HG02610 (cell line): ENCODE measurements at regions not wholly inside any gene's neighbourhood (a gene's known extent, or its start where the extent isn't known, plus 50 kb on each side); places are given as distances from the start of the nearest gene placed in this dataset.

Experiments
- ATAC-seq: cut with Tn5 transposase; IDR thresholded peaks from one replicate; pipeline ENCODE4 v1.9.1; 2021; ENCODE audit warnings: mild to moderate bottlenecking, moderate library complexity; ENCODE audit not compliant: unreplicated experiment

DNA sequence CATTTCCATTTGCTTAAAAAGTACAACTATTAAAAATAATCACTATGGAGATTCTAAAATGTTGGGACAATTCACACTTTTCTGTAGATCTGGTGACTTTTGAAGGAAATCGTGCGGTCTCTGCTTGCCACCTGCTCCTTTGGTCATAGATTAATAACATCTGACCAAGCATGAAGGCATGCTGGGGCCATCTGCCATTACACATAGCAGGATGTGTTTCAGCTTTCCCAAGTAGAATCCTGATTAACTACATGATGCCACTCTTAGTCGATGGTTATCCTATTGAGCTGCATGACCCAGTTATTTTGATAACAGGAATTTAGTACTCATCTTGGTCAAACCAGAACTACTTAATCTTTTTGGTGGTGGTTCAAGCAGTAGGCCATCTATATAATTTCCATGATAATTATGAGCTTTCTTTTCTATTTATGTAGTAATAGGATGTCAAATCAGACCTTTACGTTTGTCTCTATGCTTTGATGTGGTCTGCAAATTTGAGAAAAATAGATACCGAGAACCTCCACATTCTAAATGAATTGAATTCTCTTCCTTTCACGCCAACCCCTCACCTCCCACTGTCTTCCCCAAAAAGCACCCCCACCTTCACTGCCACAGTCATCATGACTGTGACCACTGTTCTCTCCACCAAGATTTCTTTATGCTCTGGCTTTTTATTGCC is 158.1 kb downstream of the DIPK2A start:
- ATAC-seq = no peak

DNA sequence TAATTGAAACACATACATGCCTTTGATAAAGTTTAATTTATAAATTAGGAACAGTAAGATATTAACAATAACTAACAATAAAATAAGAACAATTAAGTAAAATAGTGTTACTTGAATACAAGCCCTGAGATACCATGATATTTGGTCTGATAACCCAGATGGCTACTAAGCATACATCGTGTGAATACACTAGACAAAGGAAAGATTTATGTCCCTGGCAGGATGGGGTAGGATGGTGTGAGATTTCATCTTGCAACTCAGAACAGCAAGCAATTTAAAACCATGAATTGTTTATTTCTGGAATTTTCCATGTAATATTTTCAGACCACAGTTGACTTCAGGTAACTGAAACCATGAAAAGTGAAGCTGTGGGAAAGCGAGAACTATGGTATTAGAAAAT is 169.5 kb downstream of the DIPK2A start:
- no peak for ATAC-seq

DNA sequence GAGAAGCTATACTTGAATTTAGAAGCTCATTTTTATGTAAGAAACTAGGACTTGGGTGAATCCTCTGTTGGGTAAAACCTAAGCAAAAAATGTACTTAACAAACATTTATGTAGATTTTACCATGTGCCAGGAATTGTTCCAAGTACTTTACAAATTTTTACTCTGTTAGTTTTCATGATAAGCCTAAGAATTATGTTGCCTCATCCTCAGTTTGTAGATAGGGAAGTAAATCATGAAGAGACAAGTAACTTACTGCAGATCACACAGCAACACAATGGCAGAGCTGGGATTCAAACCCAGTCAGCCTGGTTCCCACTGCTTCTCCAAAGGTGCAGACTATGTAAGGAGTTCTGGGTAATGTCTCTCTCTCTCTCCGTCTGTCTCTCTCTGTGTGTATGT is 169.9 kb downstream of the DIPK2A start:
- ATAC-seq = no peak

DNA sequence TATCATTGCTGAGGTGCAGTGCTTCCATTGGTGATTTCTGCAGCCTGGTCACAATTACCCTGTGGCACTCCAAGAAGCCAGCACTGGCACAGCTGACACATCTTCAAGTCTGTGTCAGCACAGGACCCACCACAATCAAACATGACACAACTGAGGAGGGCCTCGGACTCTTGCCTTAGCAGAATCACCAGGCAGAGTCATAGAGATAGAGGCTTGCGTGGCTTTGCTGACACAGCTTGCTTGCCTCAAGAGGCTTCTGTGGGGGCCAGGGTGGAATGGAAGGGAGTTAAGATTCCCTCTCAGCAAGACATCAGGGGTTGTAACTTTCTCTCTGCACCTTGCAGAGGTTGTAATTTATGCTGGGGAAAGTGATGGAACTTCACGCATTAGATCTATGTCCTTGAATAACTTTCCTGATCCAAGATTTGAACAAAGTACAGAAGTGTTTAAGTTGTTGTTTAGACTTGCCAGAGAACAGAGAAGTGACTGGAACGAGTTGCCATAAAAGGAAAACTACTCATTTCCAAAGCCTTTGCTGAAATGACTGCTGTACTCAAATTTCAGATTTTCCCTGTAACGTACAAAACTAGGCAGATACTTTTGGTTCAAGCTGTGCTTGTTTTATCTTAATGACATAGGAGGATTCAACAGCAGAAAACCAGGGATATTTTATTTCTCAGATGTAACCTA is 170.7 kb downstream of the DIPK2A start:
- ATAC-seq = peak; percentile 46

DNA sequence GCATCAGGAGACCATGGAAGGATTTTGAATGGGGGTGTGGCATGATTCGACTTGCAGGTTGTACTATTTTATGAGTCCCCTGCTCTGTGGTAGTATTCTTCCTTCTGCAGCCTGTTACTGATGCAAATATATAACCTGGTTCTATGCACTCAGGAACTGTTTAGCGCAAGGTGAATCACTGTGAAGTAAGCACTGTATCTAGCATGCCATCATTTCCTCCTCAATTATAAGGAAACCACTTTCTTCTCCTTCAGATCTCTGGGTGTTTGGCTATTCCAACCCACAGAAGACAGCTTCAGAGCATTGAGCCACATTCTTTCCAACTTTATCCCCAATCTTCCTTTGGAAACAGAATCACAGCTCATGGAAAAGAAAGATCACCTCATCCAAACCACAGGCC is 176.7 kb downstream of the DIPK2A start:
- ATAC-seq = no peak

DNA sequence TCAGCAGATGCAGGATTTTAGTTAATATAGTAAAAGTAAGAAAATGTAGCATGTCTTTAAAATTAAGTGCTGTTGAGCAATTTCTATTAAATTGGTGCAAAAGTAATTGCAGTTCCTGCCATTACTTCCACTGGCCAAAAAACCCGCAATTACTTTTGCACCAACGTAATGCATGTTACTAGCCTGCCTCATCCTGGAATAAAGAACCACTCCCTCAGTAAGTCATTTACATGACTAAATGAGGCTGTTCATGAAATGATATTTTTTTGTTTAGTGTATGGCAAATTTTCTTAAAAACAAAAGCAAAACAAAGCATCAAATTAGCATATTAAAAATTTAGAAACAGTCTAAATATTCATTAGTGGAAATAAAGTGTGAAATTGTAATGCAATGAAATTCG is 180.4 kb downstream of the DIPK2A start:
- ATAC-seq = no peak

DNA sequence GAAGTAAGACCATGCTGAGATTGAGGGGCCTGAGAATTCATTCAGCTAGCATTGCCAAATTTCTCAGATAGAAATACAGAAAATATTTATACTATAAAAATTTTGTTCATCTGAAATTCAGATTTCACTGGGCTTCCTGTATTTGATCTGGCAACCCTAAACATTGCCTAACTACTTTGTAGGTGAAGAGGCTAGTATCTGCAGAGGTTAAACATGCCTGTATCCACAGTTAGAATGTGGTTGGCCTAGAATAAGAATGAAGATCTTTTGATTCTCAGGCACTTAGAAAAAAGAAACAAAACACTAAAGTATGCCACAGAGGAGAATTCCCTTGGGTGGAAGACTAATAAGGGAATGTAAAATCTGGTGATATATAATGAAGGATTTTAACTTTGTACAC is 189.0 kb downstream of the DIPK2A start:
- ATAC-seq = no peak

DNA sequence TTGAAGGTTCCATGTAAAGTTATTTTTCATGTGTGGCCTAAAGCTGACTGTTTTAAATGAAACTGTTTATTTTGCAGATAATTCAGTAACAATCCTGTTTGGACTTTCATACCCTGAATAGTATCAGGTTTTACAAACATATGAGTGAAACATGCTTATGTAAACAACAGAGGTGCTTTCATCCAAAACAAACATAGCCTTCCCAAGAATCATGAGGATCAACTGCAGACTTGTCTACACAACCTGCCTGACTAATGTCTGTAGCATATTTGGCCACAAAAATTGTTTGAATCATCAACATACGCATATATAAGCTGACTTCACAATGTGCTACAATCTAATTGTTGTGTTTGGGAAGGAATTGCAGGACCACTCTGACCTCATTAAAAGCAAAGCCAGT is 190.4 kb downstream of the DIPK2A start:
- ATAC-seq = no peak

DNA sequence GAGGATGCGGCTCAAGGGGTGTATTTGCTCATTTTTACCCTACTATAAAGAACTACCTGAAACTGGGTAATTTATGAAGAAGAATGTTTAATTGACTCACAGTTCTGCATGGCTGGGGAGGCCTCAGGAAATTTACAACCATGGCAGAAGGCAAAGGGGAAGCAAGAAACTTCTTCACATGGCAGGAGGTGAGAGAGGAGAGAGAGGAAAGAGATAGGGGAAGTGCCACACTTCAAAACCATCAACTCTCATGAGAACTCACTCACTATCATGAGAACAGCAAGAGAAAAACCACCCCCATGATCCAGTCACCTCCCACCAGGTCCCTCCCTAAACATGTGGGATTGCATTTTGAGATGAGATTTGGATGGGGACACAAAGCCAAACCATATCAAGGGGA is 192.7 kb downstream of the DIPK2A start:
- ATAC-seq = no peak

DNA sequence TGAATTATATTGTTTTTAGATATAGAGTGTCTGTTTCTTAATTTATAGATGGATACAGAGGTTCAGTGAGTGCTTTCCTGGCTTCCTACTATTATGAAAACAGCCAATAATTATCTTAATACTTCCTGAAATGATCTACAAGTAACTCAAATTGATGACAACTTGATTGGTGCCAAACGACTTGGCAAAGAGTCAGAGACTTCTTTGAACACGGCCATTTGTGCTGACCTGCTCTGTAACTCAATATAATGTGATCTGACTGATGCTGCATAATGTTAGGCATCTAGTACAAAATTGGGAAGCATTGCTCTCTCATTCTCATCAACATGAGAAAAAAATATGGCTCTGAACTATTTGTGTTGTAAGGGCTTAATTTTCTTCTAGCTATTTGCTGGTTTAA is 193.9 kb downstream of the DIPK2A start:
- no peak for ATAC-seq

DNA sequence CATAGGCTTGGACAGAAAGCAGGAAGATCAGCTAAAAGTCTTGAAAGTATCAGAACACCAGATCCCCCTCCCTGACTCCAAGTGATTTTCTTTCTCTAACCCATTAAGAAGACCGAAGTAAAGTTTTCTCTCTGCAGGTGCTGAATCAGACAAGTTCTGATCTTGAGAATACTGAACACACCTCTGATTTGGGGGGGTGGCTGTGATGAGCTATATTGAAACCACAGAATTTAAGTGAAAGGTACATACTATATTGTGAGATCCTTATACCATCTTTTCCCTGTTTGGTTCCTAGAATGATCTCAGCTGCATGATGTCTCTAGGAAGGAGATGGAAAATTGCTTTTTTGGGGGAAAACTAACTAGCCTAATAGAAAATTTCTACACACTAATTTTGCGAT is 196.0 kb downstream of the DIPK2A start:
- ATAC-seq = no peak

DNA sequence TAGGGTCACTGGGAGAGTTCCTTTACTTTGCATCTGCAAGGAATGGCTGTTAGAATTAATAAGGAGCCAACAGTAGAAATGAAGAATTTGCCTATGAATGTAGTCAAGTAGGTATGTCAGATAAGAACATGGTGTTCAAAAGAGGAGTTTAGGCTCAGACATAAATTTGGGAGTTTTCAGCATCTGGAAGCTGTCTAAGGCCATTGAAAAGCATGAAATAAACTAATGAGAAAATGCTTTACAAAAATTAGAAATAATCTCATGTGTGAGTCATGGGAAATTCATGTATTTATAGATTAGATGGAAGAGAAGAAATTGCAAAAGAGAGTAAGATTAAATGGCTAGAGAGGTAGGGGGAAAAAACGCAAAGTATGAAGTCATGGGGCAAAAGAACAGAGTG is 201.9 kb downstream of the DIPK2A start:
- ATAC-seq = no peak

DNA sequence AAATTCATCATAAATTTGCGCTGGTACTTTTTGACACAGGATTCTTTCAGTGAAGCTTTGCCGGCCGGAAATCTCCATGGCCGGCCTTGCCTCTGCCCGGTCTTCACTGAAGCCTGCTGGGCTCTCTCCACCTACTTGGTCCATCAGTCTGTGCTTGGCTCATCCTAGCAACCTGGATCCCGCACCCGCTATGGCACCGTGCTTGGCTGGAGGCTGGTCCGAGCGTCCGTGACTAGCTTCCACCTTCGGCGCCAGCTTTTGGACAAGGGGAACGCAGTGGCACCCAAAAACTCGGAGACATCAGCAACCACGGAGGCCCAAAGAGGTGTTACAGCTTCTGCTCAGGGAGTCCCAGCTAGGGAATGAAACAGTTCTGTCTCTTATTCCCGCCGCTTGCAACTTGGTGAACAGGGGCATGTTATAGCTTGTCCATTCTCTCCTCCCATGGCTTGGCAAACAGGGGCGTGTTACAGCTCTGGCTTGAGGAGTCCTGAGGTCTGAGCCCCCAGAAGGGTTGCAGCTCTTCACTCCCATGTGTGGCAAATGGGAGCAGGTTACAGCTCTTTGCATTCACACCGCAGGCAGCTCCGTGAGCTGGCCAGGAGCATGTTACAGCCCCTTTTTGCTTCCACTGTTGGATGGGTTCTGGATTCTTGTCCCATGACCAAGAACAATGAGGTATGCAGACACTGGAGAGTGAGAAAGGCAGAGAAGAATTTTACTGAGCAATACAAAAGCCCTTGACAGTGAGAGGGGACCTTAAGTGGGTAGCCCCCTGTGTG is 204.2 kb downstream of the DIPK2A start:
- ATAC-seq = no peak

DNA sequence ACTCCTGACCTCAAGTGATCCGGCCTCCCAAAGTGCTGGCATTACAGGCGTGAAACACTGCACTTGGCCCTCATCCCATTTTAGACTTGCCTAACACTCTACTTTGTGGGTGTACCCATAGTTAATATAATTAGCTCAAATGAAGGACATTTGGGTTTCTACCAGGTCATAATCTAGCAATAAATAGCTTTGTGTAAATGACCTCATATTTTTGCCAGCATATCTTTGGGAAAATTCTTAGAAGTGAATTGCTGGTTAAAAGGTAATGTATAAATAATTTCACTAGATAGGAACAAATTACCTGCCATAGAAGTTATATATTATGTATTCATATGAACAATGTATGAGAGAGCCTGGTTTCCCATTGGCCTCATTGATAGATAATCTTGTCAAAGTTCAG is 206.0 kb downstream of the DIPK2A start:
- ATAC-seq = no peak

DNA sequence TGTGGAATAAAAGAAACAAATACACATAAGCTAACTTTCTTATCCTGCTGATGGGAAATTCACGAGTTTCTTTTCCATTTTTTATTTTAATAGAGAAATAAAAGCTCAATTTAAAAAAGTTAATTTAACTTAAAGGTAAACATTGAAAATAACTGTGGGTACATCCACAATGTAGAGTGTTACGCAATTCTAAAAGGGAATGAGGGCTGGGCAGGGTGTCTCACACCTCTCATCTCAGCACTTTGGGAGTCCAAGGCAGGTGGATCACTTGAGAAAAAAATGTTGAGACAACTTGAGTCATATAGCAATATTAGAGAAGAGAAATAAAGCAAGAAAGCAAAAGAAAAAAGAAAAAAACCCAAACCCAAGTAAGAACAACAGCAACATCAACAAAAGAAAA is 207.0 kb downstream of the DIPK2A start:
- ATAC-seq = no peak

DNA sequence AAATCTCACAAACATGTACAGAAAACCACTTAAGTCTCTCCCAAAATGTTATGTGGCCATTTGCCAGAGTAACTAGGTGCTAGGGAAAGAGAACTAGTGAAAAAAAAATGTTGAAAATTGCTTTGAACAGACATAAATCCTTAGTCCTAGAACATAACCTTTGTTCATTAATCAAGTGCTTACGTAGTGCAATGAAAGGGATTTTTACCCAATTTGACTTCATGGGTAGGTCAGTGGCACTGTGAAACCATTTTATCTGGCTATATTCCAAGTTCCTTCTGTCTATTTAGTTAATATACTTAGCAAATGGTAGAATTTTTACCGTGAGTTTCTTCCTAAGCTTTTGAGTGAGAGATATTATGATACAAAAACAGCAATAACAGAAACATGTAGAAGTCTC is 209.4 kb downstream of the DIPK2A start:
- ATAC-seq = no peak

DNA sequence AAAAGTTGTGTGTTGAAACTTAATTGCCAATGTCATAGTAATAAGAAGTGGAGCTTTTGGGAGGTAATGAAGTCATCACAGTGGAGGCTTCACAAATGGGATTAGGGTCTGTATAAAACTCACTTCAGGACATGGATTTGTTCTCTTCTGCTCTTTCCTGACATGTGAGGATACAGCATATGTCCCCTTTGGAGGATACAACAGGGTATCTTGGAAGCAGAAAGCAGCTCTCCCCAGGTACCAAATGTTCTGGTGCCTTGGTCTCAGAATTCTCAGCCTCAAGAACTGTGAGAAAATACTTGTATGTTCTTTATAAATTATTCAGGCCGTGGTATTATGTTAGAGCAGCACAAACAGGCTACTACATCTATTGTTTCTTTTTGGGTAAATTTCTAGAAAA is 210.9 kb downstream of the DIPK2A start:
- ATAC-seq = no peak

DNA sequence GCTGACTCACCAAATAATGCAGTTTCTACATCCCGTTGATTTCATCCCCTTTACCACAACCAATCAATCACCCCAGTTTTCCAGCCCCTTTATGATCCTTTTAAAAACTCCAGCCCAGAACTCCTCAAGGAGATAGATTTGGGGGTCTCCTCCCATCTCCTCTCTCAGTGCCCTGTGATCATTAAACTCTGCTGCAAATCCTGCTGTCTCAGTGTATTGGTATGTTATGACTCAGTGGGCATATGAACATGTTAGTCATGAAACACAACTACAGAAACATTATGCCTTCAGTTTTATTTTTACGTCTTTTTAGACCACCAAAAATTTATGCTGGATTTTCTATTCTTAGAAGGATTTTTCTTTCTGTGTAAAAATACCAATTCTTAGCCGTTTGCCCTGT is 213.7 kb downstream of the DIPK2A start:
- ATAC-seq = no peak

DNA sequence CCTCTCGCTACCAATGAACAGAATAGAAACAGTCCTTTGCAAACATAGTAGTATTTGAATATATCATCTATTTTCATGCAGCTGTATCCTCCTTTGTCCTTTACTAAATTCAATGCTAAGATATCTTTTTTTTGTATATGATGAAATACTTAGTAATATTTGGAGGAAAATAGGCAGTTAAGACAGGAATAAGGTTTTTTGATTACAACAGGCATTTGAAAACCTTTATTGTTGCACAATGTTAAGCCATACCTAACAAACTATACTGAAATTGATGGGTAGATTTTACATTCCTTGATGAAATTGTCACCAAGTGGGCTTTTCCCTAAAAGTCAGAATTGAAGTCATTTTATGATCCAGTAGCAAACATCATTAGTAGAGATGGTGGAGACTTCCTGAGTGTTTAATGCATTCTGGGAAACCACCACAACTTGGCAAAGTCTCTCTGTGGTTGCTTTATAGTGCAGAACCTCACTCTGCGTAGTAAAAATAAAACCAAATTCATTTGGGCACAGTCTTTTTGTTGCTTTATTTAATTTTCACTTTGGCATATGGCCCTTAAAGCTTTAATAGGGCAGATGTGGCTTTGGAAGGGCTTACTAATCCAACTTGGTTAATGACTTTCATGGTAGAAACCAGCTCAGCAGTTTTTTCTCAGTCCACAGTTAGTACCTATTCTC is 216.0 kb downstream of the DIPK2A start:
- peak; percentile 68 for ATAC-seq

DNA sequence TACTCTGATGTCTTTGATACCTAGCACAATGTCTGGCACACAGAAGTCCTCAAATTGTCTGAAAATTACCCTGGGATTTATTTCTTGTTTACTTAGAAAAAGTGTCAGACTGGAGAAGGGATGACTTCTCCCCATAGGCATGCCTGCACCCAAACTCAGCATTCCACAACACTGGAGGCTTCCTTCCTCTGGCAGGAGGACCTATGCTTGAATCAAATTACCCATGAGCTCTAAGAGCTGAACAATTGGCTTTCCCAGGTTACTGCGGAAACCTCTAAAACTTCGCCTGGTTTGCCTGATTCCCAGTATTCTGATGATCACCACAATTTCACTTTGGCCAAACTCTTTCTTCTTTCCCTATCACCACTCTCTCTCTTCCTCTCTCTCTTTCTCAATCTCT is 217.4 kb downstream of the DIPK2A start:
- no peak for ATAC-seq

DNA sequence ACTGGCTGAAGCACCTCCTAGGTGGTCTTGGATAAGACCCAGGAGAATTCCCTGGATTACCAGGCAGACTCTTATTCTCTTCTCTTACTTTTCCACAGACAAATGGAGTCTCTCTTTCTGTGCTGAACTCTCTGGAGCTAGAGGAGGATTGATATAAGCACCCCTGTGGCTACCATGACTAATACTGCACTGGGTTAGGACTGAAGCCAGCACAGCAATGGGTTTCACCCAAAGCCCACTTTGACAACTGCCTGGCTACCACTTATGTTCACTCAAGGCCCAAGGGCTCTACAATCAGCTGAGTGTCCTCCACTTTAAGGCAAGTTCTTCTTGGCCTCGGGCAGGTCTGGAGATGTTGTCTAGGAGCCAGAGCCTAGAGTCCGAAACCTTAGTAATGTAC is 225.5 kb downstream of the DIPK2A start:
- no peak for ATAC-seq

DNA sequence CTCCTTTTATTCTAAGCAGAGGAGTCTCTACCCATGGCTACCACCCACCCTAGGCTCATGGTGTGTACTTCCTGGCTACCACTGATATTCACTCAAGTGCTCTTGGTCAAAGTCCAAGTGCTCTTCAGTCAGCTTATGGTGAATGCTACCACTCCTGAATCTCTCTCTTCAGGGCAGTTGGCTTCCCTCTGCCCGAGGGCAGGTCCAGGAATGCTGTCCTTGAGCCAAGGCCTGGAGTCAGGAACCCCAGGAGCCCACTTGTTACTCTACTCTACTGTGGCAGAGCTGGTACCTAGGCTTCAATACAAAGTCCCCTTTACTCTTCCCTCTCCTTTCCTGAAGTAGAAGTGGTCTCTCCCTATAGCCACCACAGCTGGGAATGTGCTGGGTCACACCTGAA is 226.0 kb downstream of the DIPK2A start:
- ATAC-seq = no peak
